Neural progenitor cell (in vitro differentiated cells): ENCODE measurements at regions not wholly inside any gene's neighbourhood (a gene's known extent, or its start where the extent isn't known, plus 50 kb on each side); places are given as distances from the start of the nearest gene placed in this dataset.

ENCODE experiments used
- DNase-seq: peaks from one replicate; pipeline ENCODE4 v3.0.0-alpha.2; 2016; ENCODE audit warnings: low spot score
- H2AFZ ChIP-seq: fragments of 200-600 bp; sonication (generic); replicated peaks from 2 replicates; pipeline ENCODE4 v1.6.1; 2016; ENCODE audit warnings: antibody characterized with exemption
- H3F3A ChIP-seq: fragments of 200-600 bp; sonication (generic); 2 replicates; pipeline ENCODE4 v1.6.1; 2016; ENCODE audit warnings: antibody characterized with exemption, low read depth
- H3K27ac ChIP-seq: fragments of 200-600 bp; sonication (generic); 2 replicates; pipeline ENCODE4 v1.5.1; 2016; ENCODE audit warnings: mild to moderate bottlenecking
- H3K27me3 ChIP-seq: fragments of 200-600 bp; sonication (generic); 2 replicates; pipeline ENCODE4 v1.6.1; 2016; ENCODE audit warnings: mild to moderate bottlenecking, moderate library complexity
- H3K36me3 ChIP-seq: fragments of 200-600 bp; sonication (generic); 2 replicates; pipeline ENCODE4 v1.5.1; 2016
- H3K4me1 ChIP-seq: fragments of 200-600 bp; sonication (generic); 2 replicates; pipeline ENCODE4 v1.6.1; 2016; ENCODE audit warnings: mixed run types
- H3K4me2 ChIP-seq: fragments of 200-600 bp; sonication (generic); 2 replicates; pipeline ENCODE4 v1.6.1; 2016
- H3K4me3 ChIP-seq: fragments of 200-600 bp; sonication (generic); 2 replicates; pipeline ENCODE4 v1.5.1; 2016
- H3K79me2 ChIP-seq: fragments of 200-600 bp; sonication (generic); 2 replicates; pipeline ENCODE4 v1.6.1; 2016; ENCODE audit warnings: low read depth
- H3K9ac ChIP-seq: fragments of 200-600 bp; sonication (generic); 2 replicates; pipeline ENCODE4 v1.6.1; 2016
- H3K9me3 ChIP-seq: fragments of 200-600 bp; sonication (generic); 2 replicates; pipeline ENCODE4 v1.5.1; 2016; ENCODE audit warnings: low read depth
- H4K20me1 ChIP-seq: fragments of 200-600 bp; sonication (generic); 2 replicates; pipeline ENCODE4 v1.6.1; 2016; ENCODE audit warnings: low read depth
- H3K27ac Mint-ChIP-seq: 3 replicates; pipeline ENCODE4 v1.8.0; 2021; ENCODE audit warnings: mixed read lengths
- H3K27me3 Mint-ChIP-seq: 2 replicates; pipeline ENCODE4 v1.8.0; 2022; ENCODE audit warnings: low read depth, mild to moderate bottlenecking, inconsistent platforms, moderate library complexity, mixed read lengths; ENCODE audit not compliant: insufficient read depth
- H3K36me3 Mint-ChIP-seq: 3 replicates; pipeline ENCODE4 v1.8.0; 2021; ENCODE audit warnings: mixed read lengths
- H3K4me1 Mint-ChIP-seq: 3 replicates; pipeline ENCODE4 v1.8.0; 2021; ENCODE audit warnings: mixed read lengths
- H3K4me3 Mint-ChIP-seq: 3 replicates; pipeline ENCODE4 v1.8.0; 2021; ENCODE audit warnings: mild to moderate bottlenecking, moderate library complexity, mixed read lengths
- H3K9me3 Mint-ChIP-seq: 3 replicates; pipeline ENCODE4 v1.8.0; 2020; ENCODE audit warnings: mixed read lengths
- CTCF ChIP-seq: fragments of 200-600 bp; sonication (generic); IDR thresholded peaks from 2 replicates; pipeline ENCODE4 v1.5.1; 2017; ENCODE audit warnings: antibody characterized with exemption, mild to moderate bottlenecking
- EZH2 ChIP-seq: fragments of 200-600 bp; sonication (generic); IDR thresholded peaks from 2 replicates; pipeline ENCODE4 v1.6.1; 2017; ENCODE audit warnings: antibody characterized with exemption, mild to moderate bottlenecking, moderate library complexity
- EZH2phosphoT487 ChIP-seq: fragments of 200-600 bp; sonication (generic); IDR thresholded peaks from 2 replicates; pipeline ENCODE4 v1.6.1; 2017; ENCODE audit warnings: antibody characterized with exemption

- Histone ChIP-seq H3K9ac (no peak overlapping the region), H3K36me3 (no peaks in the 10 kb centered on the region), H3K27ac (no peak overlapping the region), H3F3A (no peaks in the 10 kb centered on the region), H3K9me3 (peaks cover 6% of the 10 kb centered on the region), H3K4me2 (no peak overlapping the region), H4K20me1 (no peaks in the 10 kb centered on the region), H3K79me2 (no peaks in the 10 kb centered on the region), H3K27me3 (no peaks in the 10 kb centered on the region), H2AFZ (no peak overlapping the region), H3K4me3 (no peak overlapping the region), H3K4me1 (no peaks in the 10 kb centered on the region)
- peaks cover 4% of the 10 kb centered on the region for H3K9me3 Mint-ChIP-seq
- no peaks in the 10 kb centered on the region for H3K36me3 Mint-ChIP-seq
- peaks cover 7% of the 10 kb centered on the region for H3K27me3 Mint-ChIP-seq
- TF ChIP-seq CTCF (no peak), EZH2 (no peak), EZH2phosphoT487 (no peak)
- DNase-seq = no peak
- H3K4me3 Mint-ChIP-seq = no peak overlapping the region
- H3K27ac Mint-ChIP-seq = no peak overlapping the region
- H3K4me1 Mint-ChIP-seq = no peaks in the 10 kb centered on the region
These were observed 201.0 kb upstream of the RAI14 start for GRCh38 chr5:34455098-34455497.

GRCh38 chr5:34459908-34460307 lies 196.2 kb upstream of the RAI14 start:
- Histone ChIP-seq H3K4me1 (no peaks in the 10 kb centered on the region), H4K20me1 (no peaks in the 10 kb centered on the region), H2AFZ (no peak overlapping the region), H3K9me3 (peaks cover 6% of the 10 kb centered on the region), H3F3A (no peaks in the 10 kb centered on the region), H3K27ac (no peak overlapping the region), H3K4me2 (no peak overlapping the region), H3K36me3 (no peaks in the 10 kb centered on the region), H3K79me2 (no peaks in the 10 kb centered on the region), H3K4me3 (no peak overlapping the region), H3K9ac (no peak overlapping the region), H3K27me3 (no peaks in the 10 kb centered on the region)
- Mint-ChIP-seq H3K36me3 (no peaks in the 10 kb centered on the region), H3K27me3 (peaks cover 4% of the 10 kb centered on the region), H3K4me3 (no peak overlapping the region), H3K27ac (no peak overlapping the region), H3K4me1 (no peaks in the 10 kb centered on the region), H3K9me3 (peaks cover 14% of the 10 kb centered on the region)
- no peak for DNase-seq
- TF ChIP-seq EZH2 (no peak), CTCF (no peak)

GRCh38 chr5:34460496-34460895 lies 195.6 kb upstream of the RAI14 start:
- TF ChIP-seq EZH2 (no peak), CTCF (no peak), EZH2phosphoT487 (no peak)
- Histone ChIP-seq H3K27me3 (no peaks in the 10 kb centered on the region), H3F3A (no peaks in the 10 kb centered on the region), H2AFZ (no peak overlapping the region), H3K4me3 (no peak overlapping the region), H3K4me2 (no peak overlapping the region), H3K36me3 (no peaks in the 10 kb centered on the region), H3K9ac (no peak overlapping the region), H3K4me1 (no peaks in the 10 kb centered on the region), H3K79me2 (no peaks in the 10 kb centered on the region), H3K9me3 (peaks cover 6% of the 10 kb centered on the region), H4K20me1 (no peaks in the 10 kb centered on the region), H3K27ac (no peak overlapping the region)
- DNase-seq = no peak
- peaks cover 4% of the 10 kb centered on the region for H3K27me3 Mint-ChIP-seq
- H3K9me3 Mint-ChIP-seq = peaks cover 14% of the 10 kb centered on the region
- no peak overlapping the region for H3K27ac Mint-ChIP-seq
- no peaks in the 10 kb centered on the region for H3K36me3 Mint-ChIP-seq
- H3K4me1 Mint-ChIP-seq = no peaks in the 10 kb centered on the region
- H3K4me3 Mint-ChIP-seq = no peak overlapping the region

- no peaks in the 10 kb centered on the region for H3F3A ChIP-seq
- Mint-ChIP-seq H3K4me1 (no peaks in the 10 kb centered on the region), H3K9me3 (peaks cover 9% of the 10 kb centered on the region), H3K27me3 (no peaks in the 10 kb centered on the region), H3K36me3 (no peaks in the 10 kb centered on the region), H3K4me3 (no peak overlapping the region), H3K27ac (no peak overlapping the region)
- H3K4me1 ChIP-seq = no peaks in the 10 kb centered on the region
- H3K4me2 ChIP-seq = no peak overlapping the region
- H4K20me1 ChIP-seq = no peaks in the 10 kb centered on the region
- H3K36me3 ChIP-seq = no peaks in the 10 kb centered on the region
- no peaks in the 10 kb centered on the region for H3K27me3 ChIP-seq
- no peak overlapping the region for H3K9ac ChIP-seq
- H3K27ac ChIP-seq = no peak overlapping the region
- H3K79me2 ChIP-seq = no peaks in the 10 kb centered on the region
- no peak overlapping the region for H3K4me3 ChIP-seq
- no peak for DNase-seq
- H2AFZ ChIP-seq = no peak overlapping the region
- H3K9me3 ChIP-seq = no peaks in the 10 kb centered on the region
- TF ChIP-seq CTCF = no peak
- TF ChIP-seq EZH2 = no peak
- no peak for TF ChIP-seq EZH2phosphoT487
These were observed 191.3 kb upstream of the RAI14 start for GRCh38 chr5:34464829-34465228.
